GM23248 (cell line): ENCODE measurements at regions not wholly inside any gene's neighbourhood (a gene's known extent, or its start where the extent isn't known, plus 50 kb on each side); places are given as distances from the start of the nearest gene placed in this dataset.
A peak's percentile ranks its signal among the peaks of the same experiment; 100 is the strongest.

Experiments
- DNase-seq: peaks from one replicate; pipeline ENCODE4 v3.0.0-alpha.2; 2015
- H2AFZ ChIP-seq: fragments of 200-600 bp; sonication (generic); 2 replicates; pipeline ENCODE4 v1.6.1; 2016; ENCODE audit warnings: antibody characterized with exemption
- H3F3A ChIP-seq: fragments of 200-600 bp; sonication (generic); 2 replicates; pipeline ENCODE4 v1.6.1; 2016; ENCODE audit warnings: mild to moderate bottlenecking, antibody characterized with exemption, mixed run types; ENCODE audit not compliant: insufficient read depth
- H3K27ac ChIP-seq: fragments of 200-600 bp; sonication (generic); 2 replicates; pipeline ENCODE4 v1.5.1; 2016; ENCODE audit warnings: mild to moderate bottlenecking
- H3K27me3 ChIP-seq: fragments of 200-600 bp; sonication (generic); replicated peaks from 2 replicates; pipeline ENCODE4 v1.6.1; 2016; ENCODE audit warnings: mild to moderate bottlenecking; ENCODE audit not compliant: insufficient read depth
- H3K36me3 ChIP-seq: fragments of 200-600 bp; sonication (generic); 2 replicates; pipeline ENCODE4 v1.6.1; 2016; ENCODE audit warnings: low read depth, mild to moderate bottlenecking
- H3K4me1 ChIP-seq: fragments of 200-600 bp; sonication (generic); 2 replicates; pipeline ENCODE4 v1.6.1; 2016; ENCODE audit warnings: mild to moderate bottlenecking; ENCODE audit not compliant: insufficient read depth
- H3K4me2 ChIP-seq: fragments of 200-600 bp; sonication (generic); one replicate; pipeline ENCODE4 v1.6.1; 2016; ENCODE audit warnings: mild to moderate bottlenecking; ENCODE audit not compliant: unreplicated experiment
- H3K4me3 ChIP-seq: fragments of 200-600 bp; sonication (generic); 2 replicates; pipeline ENCODE4 v1.5.1; 2016; ENCODE audit warnings: mild to moderate bottlenecking
- H3K79me2 ChIP-seq: fragments of 200-600 bp; sonication (generic); 2 replicates; pipeline ENCODE4 v1.6.1; 2016; ENCODE audit warnings: mild to moderate bottlenecking; ENCODE audit not compliant: insufficient read depth
- H3K9ac ChIP-seq: fragments of 200-600 bp; sonication (generic); 2 replicates; pipeline ENCODE4 v1.6.1; 2016; ENCODE audit warnings: mild to moderate bottlenecking
- H3K9me2 ChIP-seq: fragments of 200-600 bp; sonication (generic); 2 replicates; pipeline ENCODE4 v1.6.1; 2016; ENCODE audit warnings: mixed run types, mild to moderate bottlenecking, moderate library complexity; ENCODE audit not compliant: insufficient read depth
- H3K9me3 ChIP-seq: fragments of 200-600 bp; sonication (generic); one replicate; pipeline ENCODE4 v1.6.1; 2017; ENCODE audit warnings: low read depth
- H4K20me1 ChIP-seq: fragments of 200-600 bp; sonication (generic); 2 replicates; pipeline ENCODE4 v1.6.0; 2016; ENCODE audit not compliant: insufficient read depth
- EZH2 ChIP-seq: fragments of 200-600 bp; sonication (generic); IDR thresholded peaks from 2 replicates; pipeline ENCODE4 v1.6.1; 2018; ENCODE audit warnings: antibody characterized with exemption, mild to moderate bottlenecking; ENCODE audit not compliant: insufficient read depth, poor library complexity, severe bottlenecking
- EZH2phosphoT487 ChIP-seq: fragments of 200-600 bp; sonication (generic); IDR thresholded peaks from 2 replicates; pipeline ENCODE4 v1.6.1; 2018; ENCODE audit warnings: antibody characterized with exemption, moderate library complexity, mild to moderate bottlenecking, low read depth; ENCODE audit not compliant: insufficient read depth
- WGBS, 2 experiments: methylation state at CpG; one replicate each; pipeline ENCODE4 v1.1.6; 2015 to 2017; ENCODE audit warnings: low lambda C conversion rate in 2 of 2, low coverage in 1 of 2; ENCODE audit errors: missing lambda C conversion rate in 2 of 2; 5-methylcytosine and 5-hydroxymethylcytosine counted together
- in situ Hi-C: fragments of 300-500 bp; cut with MboI; formaldehyde crosslinking; loops from 2 replicates; pipeline ENCODE4 v1.15.0; 2020

- no peaks in the 10 kb centered on the region for H3F3A ChIP-seq
- no peaks in the 10 kb centered on the region for H3K36me3 ChIP-seq
- TF ChIP-seq EZH2 (no peak), EZH2phosphoT487 (no peak)
- H3K4me1 ChIP-seq, result no peaks in the 10 kb centered on the region
- H3K79me2 ChIP-seq, result no peaks in the 10 kb centered on the region
- H3K27ac ChIP-seq, result no peak overlapping the region
- H3K4me2 ChIP-seq, result no peak overlapping the region
- H4K20me1 ChIP-seq, result no peaks in the 10 kb centered on the region
- H3K9me3 ChIP-seq, result no peaks in the 10 kb centered on the region
- H3K9me2 ChIP-seq, result no peaks in the 10 kb centered on the region
- H3K9ac ChIP-seq, result no peak overlapping the region
- no peak overlapping the region for H2AFZ ChIP-seq
- no peak overlapping the region for H3K4me3 ChIP-seq
- DNase-seq, result no peak
- in situ Hi-C loops, result no loop called here
- peaks cover 12% of the 10 kb centered on the region; the same call in 1 of the 2 replicates for H3K27me3 ChIP-seq
- 61 to 66% methylated on average over 3 of the region's 3 CpGs for WGBS, 2 experiments
Measured at GRCh38 chr2:225288986-225289385, 110.5 kb upstream of the NYAP2 start.

- H3K36me3 ChIP-seq, result no peaks in the 10 kb centered on the region
- H3F3A ChIP-seq, result no peaks in the 10 kb centered on the region
- 14% methylated on average over 4 of the region's 4 CpGs for WGBS, 2 experiments
- no peak overlapping the region for H3K4me2 ChIP-seq
- TF ChIP-seq EZH2phosphoT487 (no peak), EZH2 (no peak)
- in situ Hi-C loops, result no loop called here
- no peaks in the 10 kb centered on the region for H3K9me2 ChIP-seq
- H3K79me2 ChIP-seq, result no peaks in the 10 kb centered on the region
- H2AFZ ChIP-seq, result no peak overlapping the region
- H3K27ac ChIP-seq, result no peak overlapping the region
- DNase-seq, result peak; percentile 38
- H3K27me3 ChIP-seq, result peaks cover 12% of the 10 kb centered on the region; the same call in 1 of the 2 replicates
- H3K4me3 ChIP-seq, result no peak overlapping the region
- H3K9me3 ChIP-seq, result no peaks in the 10 kb centered on the region
- H3K9ac ChIP-seq, result no peak overlapping the region
- no peaks in the 10 kb centered on the region for H4K20me1 ChIP-seq
- no peaks in the 10 kb centered on the region for H3K4me1 ChIP-seq
Measured at GRCh38 chr2:225282858-225283710, 116.4 kb upstream of the NYAP2 start.

- H3K4me3 ChIP-seq, result no peak overlapping the region
- in situ Hi-C loops, result no loop called here
- no peaks in the 10 kb centered on the region for H3K79me2 ChIP-seq
- no peak overlapping the region for H2AFZ ChIP-seq
- no peak for DNase-seq
- H3K4me1 ChIP-seq, result no peaks in the 10 kb centered on the region
- H3K36me3 ChIP-seq, result no peaks in the 10 kb centered on the region
- no peak for TF ChIP-seq EZH2phosphoT487
- TF ChIP-seq EZH2, result no peak
- no peak overlapping the region for H3K4me2 ChIP-seq
- WGBS, 2 experiments, result 15 to 16% methylated on average over 3 of the region's 3 CpGs
- no peak overlapping the region for H3K9ac ChIP-seq
- no peaks in the 10 kb centered on the region for H3K9me3 ChIP-seq
- H3K27ac ChIP-seq, result no peak overlapping the region
- no peaks in the 10 kb centered on the region for H4K20me1 ChIP-seq
- H3K9me2 ChIP-seq, result no peaks in the 10 kb centered on the region
- no peaks in the 10 kb centered on the region for H3K27me3 ChIP-seq
- no peaks in the 10 kb centered on the region for H3F3A ChIP-seq
Measured at GRCh38 chr2:225276207-225276606, 123.3 kb upstream of the NYAP2 start.

DNA sequence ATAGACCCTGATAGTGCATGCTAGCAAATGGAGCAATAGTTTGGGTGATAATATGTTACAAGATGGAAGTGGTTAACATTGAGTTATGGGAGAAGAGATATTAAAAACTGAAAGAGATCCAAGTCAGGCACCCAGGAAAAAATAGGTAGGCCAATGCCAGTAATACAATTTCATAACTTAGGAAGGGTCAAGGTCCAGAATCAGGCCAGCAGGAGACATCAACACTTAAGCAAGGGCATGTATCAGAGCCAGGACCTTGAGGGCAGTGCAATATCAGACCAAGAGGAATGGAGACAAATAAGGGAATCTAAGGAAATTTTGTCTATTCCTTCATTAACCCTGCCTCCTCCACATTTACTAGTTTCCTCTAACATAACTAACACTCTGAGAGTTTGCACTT, 124.1 kb upstream of the NYAP2 start:
- Histone ChIP-seq H3K4me1 (no peaks in the 10 kb centered on the region), H3K4me3 (no peak overlapping the region), H3F3A (no peaks in the 10 kb centered on the region), H4K20me1 (no peaks in the 10 kb centered on the region), H3K9me3 (no peaks in the 10 kb centered on the region), H3K4me2 (no peak overlapping the region), H3K79me2 (no peaks in the 10 kb centered on the region), H2AFZ (no peak overlapping the region), H3K36me3 (no peaks in the 10 kb centered on the region), H3K27ac (no peak overlapping the region), H3K9me2 (no peaks in the 10 kb centered on the region), H3K9ac (no peak overlapping the region), H3K27me3 (no peaks in the 10 kb centered on the region)
- in situ Hi-C loops, result no loop called here
- no peak for DNase-seq
- TF ChIP-seq EZH2phosphoT487 (no peak), EZH2 (no peak)

GRCh38 chr2:225274751-225275150, 124.8 kb upstream of the NYAP2 start:
- in situ Hi-C loops, result no loop called here
- H3K9me2 ChIP-seq, result no peaks in the 10 kb centered on the region
- H3K79me2 ChIP-seq, result no peaks in the 10 kb centered on the region
- no peaks in the 10 kb centered on the region for H3K9me3 ChIP-seq
- no peak overlapping the region for H3K9ac ChIP-seq
- no peak for TF ChIP-seq EZH2phosphoT487
- TF ChIP-seq EZH2, result no peak
- no peaks in the 10 kb centered on the region for H3F3A ChIP-seq
- H3K4me2 ChIP-seq, result no peak overlapping the region
- H3K4me1 ChIP-seq, result no peaks in the 10 kb centered on the region
- H3K4me3 ChIP-seq, result no peak overlapping the region
- peak; percentile 4 for DNase-seq
- no peaks in the 10 kb centered on the region for H4K20me1 ChIP-seq
- H3K36me3 ChIP-seq, result no peaks in the 10 kb centered on the region
- no peak overlapping the region for H3K27ac ChIP-seq
- no peak overlapping the region for H2AFZ ChIP-seq
- WGBS, 2 experiments, result 0 to 8% methylated on average over 1 of the region's 1 CpG
- H3K27me3 ChIP-seq, result no peaks in the 10 kb centered on the region
